ENCODE measurements at regions not wholly inside any gene's neighbourhood (a gene's known extent, or its start where the extent isn't known, plus 50 kb on each side); places are given as distances from the start of the nearest gene placed in this dataset.
"Not testable (repeated sequence)": the region's sequence is repeated elsewhere in the genome, so short reads cannot be mapped to it uniquely, and the experiment has no call there.

DNA sequence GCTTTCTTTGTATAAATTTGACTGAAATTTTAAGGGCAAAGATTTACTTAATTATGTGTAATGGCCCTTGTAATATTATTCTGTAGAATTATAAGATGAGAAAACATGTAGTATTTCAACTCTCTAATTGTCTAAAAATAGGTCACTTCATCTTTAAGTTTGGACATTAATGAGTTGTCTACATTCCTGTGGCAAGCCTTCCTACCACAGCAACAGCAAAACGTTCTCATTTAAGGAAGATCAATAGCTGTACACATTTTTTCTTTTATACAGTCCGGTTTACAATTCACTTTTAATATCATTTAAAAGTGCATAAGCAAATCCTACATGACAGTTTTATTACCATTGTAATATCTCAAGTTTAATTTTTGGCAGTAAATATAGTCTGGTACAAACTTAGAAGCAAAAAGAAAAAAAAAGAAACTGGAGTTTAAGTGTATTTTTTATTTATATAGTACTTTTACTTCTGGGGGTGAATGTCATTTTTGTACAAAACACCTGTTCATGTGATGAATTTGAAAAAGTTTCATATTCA is 501.8 kb downstream of the ZPLD1 start:
- no peak for DNase-seq

DNA sequence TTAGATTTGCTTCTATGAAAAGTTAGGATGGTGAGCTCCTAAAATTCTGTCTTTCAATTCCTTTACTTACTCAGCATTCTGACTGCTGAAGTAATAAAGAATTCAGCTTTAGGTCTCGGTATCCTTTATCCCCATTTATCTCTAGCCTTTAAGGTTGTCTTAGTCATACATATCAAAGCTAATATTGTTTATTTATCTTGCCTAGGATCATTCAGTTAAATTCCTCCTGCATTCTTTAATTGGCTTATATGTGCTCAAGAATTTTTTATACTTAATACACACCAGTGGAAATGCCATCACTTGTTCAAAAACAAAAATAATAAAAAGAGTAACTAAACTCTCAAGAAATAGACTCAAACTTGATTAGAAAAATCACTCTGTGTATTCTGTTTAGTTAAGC is 507.0 kb downstream of the ZPLD1 start:
- DNase-seq: no peak

DNA sequence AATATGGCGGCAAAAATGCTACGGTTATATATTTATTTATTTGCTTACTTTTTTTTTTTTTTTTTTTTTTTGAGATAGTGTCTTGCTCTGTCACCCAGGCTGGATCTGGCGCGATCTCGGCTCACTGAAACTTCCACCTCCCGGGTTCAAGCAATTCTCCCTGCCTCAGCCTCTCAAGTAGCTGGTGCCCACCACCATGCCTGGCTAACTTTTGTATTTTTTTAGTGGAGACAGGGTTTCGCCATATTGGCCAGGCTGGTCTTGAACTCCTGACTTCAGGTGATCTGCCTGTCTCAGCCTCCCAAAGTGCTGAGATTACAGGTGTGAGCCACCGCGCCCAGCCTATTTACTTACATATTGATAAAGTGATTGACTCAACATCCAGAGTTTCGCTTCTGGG is 511.6 kb downstream of the ZPLD1 start:
- DNase-seq: not testable (repeated sequence)

DNA sequence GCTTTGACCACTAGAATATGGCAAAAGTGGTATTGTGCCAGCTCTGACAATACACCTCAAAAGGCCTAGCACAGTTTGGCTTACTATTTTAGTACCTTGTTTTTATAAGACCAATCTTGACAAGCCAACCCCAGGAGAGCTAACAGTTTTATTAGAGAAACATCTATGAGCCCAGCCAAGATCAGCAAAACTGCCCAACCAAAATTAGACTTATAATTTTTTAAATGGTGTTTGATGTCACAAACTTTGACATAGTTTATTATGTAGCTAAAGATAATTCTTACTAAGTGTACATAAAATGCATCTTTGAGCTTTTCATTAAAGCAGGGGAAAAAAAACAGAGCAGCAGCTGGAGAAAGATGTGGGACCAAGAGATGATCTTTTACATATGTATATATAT is 537.5 kb downstream of the ZPLD1 start:
- no peak for DNase-seq

DNA sequence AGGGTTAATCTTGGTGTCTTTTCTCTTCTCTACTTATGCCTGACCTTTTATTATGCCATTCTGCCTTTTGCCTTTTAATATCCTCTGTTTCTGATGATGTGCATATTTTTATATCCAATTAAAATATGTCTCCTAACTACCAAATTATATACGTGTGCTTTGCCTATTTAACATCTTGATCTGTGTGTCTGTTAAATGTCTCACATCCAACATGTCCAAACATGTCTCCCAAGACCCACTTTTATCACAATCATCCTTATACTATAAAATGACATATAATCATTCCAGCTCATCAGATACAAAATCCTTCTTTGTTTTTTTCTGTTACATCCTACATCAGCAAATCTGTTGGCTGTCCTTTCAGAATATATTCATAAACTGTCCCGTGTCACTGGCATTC is 539.5 kb downstream of the ZPLD1 start:
- no peak for DNase-seq

DNA sequence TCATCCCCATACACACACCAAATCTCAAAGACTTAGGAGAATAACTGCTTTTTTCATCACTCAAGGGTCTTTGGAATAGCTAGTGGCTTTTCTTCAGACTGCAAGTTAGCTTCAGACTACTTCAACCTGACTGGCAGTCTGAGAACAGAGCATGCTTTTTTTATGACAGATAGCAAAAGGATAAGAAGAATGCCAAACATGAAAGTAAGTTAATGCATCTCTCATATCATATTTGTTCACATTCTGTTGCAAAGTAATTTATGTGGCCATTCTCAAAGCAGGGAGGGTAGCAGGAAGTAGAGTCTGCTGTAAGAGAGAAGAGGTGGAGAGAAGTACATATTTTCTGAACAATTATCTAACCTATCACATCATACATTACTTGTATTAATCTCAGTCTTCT is 544.4 kb downstream of the ZPLD1 start:
- no peak for DNase-seq

DNA sequence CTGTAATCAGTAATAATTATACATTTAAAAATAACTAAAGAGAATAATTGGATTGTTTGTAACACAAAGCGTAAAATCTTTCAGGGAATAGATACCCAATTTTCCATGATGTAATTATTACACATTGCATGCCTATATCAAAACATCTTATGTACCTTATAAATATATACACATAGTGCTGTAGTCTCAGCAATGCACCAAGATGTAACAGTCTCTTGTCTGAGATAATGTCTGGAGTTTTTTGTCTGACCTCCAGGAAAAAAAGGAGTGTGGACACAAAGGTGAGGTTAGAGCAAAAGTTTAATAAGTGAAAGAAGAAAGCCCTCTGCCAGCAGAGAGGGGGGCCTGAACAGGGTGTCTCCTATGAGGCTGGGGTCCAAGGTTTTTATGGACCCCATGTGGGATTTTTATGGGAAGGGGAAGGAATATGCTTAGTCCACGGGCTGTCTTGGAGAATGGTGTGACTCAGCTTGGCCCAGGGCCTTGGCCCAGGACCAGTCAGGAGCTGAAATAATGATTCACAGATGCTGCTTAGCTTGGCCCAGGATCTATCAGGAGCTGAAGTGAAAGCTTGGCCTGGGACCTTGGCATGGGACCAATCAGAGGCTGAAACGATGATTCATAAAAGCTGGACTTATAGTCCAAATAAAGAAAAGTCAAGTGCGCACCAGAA is 545.0 kb downstream of the ZPLD1 start:
- no peak for DNase-seq

DNA sequence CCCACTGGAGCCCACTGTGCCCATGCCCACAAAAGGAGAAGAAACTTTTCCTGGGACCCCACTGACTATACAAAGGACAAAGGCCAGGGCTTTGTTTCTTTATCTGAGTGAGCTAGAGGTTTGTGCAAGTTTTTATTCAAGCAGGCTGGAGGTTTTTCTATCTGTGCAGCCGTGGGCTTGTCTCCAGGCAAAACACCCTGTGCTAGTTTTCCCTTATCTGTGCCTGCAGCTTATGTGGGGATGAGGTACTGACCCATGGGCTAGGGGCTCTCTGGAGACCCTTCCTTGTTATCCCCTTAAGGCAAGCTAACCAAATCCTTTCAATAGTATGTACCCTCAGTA is 545.5 kb downstream of the ZPLD1 start:
- no peak for DNase-seq

DNA sequence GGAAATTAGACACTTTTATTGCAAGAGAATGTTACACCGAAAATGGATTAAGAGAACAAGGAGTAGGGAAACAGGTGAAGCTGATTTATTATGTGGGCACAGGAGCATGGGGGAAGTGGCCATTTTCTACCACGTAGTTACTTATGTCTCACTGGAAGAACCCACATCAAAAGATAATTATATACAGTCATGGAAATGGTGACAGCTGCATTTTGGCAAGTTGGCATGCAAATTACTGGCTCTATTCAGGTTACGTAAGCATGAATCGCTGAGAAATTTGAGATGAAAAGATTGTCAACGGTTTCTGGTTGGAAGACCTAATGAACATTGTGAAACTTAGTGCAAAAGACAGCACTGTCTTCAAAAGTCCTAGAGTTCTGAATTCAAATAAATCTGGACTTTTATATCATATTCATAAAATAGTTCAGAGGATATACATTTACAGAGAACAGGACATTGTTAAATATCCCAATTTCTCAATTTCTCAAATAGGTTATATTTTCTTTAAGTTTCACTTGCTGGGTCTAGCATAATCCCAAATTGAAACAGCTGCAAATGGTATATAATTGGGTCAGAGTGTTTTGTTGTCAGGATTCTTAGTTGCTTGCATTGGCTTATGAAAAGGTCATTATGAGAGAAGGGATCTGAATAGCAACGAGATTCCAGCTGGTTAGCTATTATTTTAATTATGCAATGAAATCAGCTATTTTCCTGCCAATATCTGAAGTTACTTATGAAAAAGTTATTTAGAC is 567.8 kb downstream of the ZPLD1 start:
- no peak for DNase-seq

DNA sequence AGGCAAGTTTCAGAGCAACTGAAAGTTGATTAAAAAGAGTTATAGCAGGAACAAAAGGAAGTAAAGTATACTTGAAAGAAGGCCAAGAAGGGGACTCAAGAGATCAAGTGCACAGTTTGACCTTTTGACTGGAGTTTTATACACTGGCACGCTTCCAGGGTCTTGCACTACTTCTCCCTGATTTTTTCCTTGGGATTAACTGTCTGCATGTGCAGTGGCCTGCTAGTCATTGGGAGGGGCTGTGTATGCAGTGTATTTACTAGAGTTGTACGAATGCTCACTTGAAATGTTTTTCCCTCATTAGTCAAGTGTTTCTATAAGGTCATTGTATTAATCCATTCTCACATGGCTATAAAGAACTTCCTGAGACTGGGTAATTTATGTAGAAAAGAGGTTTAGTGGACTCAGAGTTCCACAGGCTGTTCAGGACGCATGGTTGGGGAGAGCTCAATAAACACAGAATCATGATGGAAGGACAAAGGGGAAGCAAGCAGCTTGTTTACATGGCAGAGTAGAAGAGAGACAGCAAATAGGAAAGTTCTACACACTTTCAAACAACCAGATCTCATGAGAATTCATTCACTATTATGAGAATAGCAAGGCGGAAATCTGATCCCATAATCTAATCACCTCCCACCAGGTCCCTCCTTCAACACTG is 571.8 kb downstream of the ZPLD1 start:
- DNase-seq: no peak

DNA sequence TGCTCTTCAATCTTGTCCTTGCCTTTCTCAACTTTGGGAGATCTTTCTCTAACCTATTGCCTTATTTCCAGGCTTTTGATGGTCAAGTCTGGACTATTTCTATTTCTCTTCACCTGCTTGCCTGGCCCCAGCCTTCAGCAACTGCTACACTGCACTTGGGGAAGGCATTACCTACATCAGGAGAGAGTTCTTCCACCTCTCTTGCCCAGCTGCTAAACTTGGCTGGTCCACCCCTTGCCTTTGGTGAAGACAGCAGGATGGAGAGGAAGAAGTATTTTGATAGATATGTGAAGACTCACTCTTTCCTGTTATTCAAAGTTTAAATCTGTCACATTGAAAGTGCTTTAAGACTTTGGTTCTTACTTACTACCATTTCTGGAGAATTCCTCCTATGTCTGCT is 574.8 kb downstream of the ZPLD1 start:
- no peak for DNase-seq

DNA sequence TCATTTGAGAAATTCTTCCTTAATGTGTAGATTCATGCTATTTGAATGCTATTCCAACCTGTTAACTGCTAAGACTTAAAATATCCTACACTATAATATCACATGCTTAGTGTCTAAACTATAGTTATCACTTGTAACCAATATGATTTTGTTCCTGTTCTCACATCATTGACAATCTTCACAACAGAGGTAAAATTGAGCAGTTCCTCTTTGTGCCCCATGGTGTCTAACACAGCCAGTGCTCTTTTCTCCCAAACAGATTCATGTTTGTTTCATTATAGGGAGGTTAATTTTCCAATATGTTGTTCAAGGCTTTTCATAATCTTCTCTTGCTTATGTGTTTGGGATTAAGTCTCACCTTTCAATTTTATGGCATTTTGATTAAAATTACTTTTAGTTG is 591.1 kb downstream of the ZPLD1 start:
- no peak for DNase-seq

DNA sequence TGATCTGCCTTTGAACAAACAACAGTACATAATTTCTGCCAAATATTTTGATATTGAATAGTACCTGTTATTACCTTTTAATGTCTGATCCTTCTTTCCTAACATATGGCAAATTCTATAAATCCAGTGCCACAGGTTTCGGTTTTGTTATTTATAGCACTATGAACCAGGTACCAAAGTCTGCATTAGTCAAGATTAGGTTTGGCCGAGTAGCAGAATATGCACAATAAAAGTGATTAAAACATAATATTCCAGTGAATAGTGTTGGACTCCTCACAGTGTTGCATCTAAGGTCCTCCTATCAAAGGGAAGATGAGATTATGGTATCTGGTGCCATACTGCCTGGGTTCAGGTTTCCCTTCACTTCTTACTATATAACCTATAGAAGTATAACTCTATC is 599.0 kb downstream of the ZPLD1 start:
- DNase-seq: no peak

DNA sequence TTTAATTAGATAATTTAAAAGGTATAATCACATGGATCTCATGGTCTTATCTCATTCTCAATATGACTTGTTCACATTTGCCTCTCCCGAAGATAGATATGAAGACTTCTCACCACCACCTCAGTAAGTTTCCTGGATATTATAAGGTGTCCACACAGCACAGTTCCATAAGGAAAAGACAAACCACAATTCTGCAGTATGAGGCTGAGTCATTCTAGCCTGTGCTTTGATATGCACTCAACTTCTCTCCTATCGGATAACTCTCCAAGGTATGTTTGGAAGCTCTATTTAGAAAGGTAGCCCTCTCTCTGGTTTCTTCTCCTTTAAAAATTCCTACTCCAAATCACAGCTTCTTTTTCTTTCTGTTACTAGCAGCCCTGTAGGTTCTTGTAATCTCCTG is 612.8 kb downstream of the ZPLD1 start:
- no peak for DNase-seq

DNA sequence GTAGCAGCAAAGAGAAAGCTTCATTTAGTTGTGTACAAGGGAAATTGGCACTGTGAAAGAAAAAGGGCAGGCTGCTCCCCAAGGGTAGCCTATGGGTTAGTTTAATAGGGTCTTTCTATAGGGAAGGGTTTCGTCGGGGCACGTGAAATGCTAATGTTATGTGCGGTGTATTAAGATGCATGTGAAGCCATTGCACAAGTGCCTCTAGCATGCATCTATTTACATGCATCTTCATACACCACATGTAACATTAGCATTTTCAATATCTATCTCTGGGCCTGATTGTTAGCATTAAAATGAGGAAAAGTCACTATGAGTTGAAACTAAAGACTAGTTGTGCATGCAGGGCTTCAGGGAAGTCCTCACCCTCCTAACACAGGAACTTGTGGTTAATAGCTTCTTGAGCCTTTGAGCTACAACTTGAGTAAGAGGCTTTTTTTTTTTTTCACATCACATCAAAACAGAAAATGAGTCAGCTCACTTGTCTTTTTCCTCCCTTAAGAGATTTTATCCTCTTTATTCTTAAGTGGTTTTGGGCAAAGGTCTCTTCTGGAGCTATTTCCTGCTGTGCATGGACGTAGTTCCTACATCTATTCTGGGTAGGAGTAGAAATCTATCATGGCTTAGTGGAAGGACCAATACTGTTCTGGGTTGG is 613.4 kb downstream of the ZPLD1 start:
- no peak for DNase-seq

DNA sequence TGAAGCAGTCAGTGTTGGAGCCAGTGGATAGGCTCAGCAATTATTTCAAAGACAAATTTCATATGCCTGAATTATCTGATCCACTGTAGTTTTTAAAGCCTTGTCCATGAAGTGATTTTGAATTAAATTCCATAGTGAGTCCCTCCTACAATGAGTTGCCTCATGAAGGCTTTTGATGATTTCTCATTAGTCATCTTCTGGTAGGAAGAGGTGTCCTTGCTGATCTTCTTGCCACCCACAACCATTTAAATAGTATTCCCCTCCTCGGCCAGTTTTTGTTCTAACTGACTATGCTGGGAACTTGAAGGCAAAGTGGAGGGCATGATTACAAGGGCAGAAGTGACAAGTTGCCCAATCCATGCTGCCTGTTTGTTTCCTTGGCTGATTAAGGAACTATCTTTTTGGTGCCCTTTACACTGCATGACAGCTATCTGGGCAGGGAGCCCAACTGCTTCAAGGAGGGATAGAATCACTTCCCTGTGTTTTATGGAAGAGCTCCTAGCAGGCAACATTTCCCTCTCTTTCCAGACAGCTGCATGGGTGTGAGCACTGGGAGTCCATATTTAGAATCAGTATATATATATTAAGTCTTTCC is 617.5 kb downstream of the ZPLD1 start:
- no peak for DNase-seq

DNA sequence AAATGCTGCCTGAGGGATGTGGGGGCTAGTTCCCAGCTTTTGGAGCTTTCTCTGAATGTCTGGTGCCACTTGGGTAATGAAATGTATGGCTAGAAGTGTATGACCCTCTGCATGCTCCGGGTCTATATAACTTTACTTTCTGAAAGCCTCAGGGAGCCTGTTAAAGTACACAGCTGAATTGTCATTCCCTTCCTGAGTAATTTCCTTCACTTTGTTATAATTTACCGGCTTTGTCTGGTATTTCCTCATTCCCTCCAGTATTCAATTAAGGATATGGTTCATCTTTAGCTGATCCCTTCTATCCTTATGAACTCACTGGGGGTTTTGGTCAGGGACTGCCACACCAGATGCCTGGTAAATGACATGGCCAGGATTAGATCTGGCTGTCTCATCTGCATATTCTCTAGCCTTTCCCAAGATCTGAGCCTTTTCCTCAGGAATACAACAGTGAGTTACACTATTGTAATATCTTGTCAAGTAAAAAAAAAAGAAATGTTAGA is 620.3 kb downstream of the ZPLD1 start:
- no peak for DNase-seq

DNA sequence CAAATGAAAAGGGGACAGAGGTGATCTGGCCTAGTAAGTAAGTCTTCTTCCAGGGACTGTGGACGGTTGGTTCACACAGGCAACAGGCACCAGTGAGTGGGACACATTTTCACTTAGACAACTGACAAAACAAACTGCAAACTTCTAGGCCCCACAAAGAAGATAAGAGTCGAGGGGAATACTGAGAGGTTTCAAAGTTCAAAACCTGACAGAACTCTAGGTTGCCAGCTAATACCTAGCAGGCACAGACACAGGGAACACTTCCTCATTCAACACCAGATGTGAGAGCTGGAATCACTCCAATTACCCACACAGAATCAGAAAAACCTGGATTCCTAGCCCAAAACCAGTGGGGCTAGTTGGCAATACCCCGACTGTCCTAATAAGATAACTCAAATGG is 621.7 kb downstream of the ZPLD1 start:
- no peak for DNase-seq

DNA sequence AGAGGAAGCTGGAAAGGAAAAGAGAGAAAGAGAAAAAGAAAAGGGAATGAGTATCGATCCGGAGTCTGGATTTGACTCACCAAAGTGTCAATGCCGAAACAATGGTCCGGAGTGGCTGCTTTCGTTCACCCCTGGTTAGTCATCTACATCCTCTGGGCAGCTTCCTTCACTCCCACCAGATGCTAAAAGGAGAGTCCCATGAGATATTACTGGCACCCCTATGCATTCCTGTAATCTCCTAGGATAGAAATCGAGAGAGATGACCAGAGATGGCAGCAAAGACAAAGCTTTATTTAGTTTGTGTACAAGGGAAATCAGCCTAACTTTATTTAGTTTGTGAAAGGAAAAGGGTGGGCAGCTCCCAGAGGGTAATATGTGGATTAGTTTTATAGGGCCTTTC is 622.2 kb downstream of the ZPLD1 start:
- DNase-seq: no peak

DNA sequence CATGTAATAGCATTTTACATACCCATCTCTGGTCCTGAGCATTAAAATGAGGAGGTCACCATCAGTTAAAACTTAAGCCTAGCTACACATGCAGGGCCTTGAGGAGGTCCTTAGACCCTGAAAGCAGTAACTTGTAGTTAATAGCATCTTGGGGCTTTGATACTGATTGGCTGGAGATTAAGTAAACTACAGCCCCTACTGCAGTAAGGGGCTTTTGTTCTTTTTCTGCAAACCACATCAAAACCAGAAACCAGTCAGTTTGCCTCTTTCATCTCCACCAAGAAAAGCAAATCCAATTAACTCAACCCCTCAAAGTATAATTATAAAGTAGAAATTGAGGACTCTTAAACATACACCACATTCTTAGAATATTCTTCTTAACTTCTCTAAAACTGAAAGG is 622.7 kb downstream of the ZPLD1 start:
- DNase-seq: no peak

DNA sequence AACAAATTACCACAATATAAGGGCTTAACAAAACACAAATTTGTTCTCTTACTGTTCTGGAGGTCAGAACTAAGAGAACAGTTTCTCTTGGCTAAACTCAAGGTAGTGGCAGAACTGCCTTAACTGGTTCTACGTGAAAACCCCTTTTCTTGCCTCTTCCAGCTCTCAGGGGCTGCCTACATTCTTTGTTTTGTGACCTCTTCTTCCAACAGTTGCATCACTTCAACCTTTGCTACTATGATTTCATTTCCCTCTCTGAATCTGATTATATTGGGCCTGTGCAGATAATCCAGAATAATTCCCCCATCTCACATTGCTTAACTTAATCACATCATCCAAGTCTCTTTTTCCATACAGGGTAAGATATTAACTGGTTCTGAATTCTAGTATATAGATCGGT is 624.6 kb downstream of the ZPLD1 start:
- DNase-seq: no peak

DNA sequence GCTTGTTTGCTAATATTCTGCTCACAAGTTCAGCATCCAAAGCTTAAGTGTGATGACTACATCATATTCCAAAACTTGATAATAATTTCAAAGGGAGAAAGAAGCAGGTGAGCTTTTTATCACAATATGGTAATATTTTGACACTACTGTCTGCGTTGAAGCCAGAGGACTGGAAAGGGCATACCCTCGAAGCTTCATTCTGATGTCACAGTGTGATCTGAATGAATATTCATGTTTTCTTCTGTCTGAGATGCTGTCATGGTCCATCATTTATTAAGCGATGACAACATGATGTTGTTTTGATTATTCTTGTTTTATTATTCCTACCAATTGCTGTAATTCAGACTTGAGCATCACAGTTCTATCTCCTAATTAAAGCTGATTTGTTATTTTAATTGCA is 625.4 kb downstream of the ZPLD1 start:
- DNase-seq: no peak

DNA sequence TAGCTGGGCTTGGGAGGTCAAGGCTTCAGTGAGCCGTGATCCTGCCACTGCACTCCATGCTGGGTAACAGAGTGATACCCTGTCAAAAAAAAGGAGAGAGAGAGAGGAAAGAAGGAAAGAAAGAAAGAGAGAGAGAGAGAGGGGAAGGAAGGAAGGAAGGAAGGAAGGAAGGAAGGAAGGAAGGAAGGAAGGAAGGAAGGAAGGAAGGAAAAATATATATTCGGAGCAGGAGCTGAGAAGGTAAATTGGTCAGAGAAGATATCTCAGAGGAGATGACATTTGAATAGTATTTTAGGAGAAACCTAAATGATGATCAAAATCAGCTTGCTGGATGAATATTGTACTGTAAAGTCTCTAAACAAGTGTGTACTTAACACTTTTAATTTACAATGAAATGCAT is 633.1 kb downstream of the ZPLD1 start:
- no peak for DNase-seq

Measured in activated gamma-delta T cell treated with Interleukin-2 at 50 U/mL for 16 hours (primary cell).